GM18517 (cell line): ENCODE measurements at regions not wholly inside any gene's neighbourhood (a gene's known extent, or its start where the extent isn't known, plus 50 kb on each side); places are given as distances from the start of the nearest gene placed in this dataset.

ENCODE experiments used
- ATAC-seq: cut with Tn5 transposase; IDR thresholded peaks from one replicate; pipeline ENCODE4 v1.9.1; 2021; ENCODE audit warnings: mild to moderate bottlenecking, moderate library complexity; ENCODE audit not compliant: unreplicated experiment

DNA sequence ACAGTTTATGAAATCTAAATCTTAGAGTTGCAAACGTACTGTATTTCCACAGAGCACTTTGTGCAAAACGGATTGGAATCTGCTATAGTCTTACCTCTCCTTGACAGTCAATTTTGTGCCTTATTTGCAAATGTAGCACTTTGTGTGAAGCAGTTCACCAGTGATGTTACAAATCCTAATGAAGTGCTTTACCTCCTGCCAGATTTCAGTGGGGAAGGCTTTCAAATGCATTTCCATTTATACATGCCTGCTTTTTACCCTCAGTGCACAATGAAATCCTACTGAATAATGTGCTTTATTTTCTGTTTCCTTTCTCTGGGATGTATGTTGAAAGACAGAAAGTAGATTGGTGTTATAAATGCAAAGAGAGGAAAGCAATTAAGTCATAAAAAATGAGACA, 2141.6 kb upstream of the C9orf72 start:
- no peak for ATAC-seq

DNA sequence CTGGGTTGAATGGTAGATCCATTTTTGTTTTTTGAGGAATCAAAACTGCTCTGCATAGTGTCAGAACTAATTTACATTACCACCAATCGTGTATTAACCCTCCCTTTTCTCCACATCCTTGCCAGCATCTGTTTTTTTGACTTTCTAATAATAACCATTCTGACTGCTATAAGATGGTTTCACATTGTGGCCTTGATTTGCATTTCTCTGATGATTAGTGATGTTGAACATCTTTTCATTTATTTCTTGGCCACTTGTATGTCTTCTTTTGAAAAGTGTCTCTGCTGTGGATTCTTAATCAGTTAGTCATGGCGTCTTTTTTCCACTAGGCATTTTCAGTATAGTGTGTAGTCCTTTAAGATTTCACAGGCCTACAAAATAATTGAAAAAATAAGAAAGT, 2144.3 kb upstream of the C9orf72 start:
- no peak for ATAC-seq

DNA sequence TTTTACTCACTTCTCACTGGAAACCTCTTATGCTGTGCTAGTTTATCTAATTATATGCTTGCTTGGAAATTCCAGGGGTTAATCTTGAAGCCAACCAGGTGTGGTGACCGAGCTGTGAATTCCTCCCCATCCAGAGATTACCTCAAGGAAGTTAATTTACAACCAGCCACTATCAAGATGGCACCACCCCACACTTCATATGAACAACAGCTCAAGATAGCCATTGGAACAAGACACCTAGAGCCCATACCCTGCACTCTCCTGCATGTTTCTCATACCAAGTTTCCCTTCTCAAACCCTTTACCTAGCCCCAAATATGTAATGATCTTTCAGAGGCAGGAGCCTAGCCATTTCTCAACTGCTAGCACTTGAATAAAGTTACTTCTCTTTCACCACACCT, 2156.9 kb upstream of the C9orf72 start:
- no peak for ATAC-seq

DNA sequence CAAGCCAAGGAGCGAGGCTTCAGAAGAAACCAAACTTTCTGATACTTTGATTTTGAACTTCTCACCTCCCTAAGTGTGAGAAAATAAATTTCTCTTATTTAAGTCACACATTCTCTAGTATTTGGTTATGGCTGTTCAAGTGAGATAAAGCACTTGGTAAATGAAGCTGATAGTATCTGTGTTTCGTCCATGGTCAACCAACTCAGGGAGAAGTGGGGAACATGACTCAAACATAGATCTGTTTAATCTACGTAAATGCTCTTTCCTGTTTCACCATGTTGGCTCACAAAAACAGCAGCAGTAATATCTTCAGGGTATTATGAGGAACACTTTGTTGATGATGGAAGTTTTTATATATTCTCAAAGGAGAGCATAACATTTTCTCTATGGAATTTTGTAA, 2167.2 kb upstream of the C9orf72 start:
- no peak for ATAC-seq

DNA sequence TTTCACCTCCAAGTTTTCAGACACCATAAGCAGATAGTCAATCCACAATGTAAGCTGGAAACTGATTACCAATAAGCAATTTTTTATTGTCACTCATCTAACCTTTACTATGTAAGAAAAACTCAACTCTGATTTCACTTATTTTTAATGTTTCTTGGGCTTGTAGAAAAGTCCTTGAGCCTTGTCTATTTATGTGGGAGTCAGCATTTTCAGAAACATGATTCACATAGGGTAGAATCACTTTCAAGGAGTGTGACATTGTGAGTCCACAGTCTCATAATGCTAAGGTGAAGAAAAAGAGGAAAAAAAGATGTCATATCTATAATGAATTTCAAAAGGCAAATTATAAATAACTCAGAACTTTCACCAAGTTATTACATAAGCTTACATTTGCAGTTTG, 2167.9 kb upstream of the C9orf72 start:
- no peak for ATAC-seq

DNA sequence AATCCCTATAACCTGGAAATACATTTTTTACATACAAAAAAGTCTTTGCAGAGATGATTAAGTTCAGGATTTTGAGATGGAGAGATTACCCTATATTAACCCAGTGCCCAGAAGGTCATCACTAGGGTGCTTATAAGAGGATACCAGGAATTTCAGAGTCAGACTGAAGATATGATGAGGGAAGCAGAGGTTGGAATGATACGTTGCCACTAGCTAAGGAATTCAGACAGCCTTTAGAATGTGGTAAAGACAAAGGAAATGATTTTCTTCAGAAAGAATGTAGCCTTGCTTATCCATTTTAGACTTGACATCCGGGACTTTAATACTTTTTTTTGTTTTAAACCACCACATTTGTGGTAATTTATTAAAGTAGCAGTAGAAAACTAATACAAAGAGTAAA, 2176.8 kb upstream of the C9orf72 start:
- no peak for ATAC-seq

DNA sequence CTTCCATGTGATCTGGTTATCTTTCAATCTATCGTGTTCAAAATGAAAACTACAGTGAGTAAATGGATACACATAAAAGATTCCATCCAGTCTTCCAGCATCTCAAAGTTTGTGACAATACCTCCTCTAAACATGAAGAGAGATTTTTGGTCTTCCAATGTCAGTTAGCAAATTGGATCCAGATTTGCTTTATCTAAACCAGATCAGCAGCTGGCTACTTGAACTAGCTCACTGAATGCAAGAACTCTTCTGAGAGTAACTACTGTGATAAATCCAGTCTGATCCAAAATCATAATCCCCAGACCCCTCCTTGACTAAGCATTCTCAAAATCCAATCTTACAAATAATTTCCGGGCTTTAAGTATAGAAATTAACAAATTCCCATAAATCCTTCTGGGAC, 2177.9 kb upstream of the C9orf72 start:
- ATAC-seq: no peak

DNA sequence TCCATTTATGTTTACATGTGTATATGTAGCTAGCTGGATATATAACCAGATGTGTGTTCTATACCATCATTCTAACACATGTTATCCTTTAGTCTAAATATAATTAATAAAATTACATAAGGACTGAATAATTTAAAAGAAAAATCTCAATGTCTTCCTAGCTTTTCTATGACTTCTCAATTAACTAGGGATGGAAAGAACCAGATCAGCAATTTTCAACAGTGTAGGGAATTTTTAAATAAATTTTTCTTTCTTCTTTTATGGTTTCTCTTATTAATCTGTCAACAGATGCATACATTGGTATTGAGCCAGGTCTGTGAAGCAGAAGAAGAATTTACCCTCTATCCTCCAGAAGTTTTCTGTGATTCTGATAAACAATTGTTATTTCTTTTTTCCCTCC, 2180.4 kb upstream of the C9orf72 start:
- no peak for ATAC-seq

DNA sequence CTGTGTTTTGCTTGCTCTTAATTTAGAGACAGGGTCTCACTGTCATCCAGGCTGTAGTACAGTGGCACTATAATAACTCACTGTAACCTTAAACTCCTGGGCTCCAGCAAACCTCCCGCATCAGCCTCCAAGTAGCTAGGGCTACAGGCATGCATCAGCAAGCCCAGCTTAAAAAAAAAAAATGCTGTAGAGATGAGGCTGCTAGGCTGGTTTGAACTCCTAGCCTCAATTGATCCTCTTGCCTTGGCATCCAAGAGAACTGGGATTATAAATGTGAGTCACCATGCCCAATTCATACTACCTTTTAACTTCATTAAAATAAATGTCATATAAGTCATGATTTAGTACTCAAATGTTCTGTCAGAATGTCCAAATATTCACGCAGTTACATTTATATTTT, 2195.7 kb upstream of the C9orf72 start:
- ATAC-seq: no peak

DNA sequence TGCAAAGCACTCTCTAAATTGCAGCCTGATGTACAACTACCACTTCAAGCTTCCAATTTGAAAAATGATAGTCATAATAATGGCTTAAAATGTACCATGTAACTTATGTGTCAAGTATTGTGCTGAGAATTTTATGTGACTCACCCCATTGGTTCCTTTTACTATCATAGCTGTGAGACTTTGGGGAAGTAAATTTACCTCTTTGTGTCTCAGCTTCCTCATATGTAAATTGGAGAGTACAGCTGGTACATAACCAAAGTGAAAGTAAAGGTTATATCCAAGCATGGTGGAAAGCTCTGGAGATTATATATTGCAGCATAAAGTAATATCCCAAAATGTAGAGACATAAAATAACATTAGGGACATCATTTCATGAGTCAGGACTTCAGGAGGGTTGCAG, 2200.4 kb upstream of the C9orf72 start:
- ATAC-seq: no peak

DNA sequence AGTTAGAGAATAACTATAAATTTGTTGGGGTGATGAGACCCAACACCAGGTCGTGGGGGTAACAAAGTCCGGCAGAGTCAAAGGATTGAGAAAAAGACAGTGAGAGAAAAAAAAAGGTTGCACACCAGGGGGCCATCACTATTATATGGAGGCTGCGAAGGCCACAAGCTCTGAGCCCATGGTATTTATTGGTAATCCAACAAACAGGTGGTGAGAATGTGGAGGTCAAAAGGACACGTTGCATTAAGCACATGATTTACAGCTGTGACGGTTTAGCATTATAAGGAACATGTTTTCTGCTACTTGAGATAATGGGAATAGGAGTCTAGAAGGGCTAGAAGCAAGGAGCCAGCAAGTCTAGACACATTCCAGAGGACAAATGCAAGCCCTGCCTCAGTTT, 2202.2 kb upstream of the C9orf72 start:
- ATAC-seq: no peak

DNA sequence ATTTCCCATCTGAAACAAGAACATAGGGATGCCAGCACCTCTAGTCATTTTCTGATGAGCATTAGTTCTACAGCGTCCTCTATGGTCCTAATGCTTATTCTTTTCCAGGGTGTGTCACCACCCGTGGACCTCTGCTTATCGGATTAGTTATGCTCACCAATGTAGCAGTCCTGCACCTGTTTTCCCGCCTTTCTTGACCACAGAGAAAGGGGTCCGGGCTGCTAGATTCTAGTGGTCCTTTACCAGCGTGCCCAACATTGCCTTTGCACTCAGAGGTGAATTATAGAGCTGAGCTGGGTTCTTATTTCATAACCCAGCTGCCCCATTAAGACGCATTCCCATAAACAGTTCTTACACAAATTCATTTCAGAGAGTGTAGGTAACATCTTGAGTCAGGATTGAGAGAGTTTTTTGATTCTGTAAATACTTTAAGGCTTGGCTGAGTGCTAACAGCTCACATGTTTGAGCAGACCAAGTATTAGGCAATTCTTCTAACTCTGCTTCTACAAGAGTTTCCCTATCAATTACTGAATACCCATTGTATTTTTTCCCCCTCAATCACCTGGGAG, 2205.1 kb upstream of the C9orf72 start:
- ATAC-seq: no peak

DNA sequence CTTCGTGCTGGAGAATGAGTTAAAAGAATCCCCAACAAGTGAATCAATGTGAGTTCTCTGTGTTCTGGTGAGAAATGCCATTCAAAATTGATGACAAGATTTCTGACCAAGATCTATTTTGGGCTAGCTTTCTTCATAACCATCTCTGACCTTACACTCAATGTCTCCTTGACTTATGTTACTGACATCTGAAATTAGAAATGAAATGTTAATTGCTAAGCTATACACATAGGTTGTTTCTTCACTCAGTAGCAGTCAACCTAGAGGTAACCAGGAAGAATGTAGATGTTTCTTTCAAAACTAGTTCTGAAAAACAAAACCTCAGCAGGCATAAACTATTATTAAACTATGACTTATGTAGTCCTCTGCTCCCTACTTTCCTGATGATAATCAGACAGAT, 2220.7 kb upstream of the C9orf72 start:
- ATAC-seq: no peak

DNA sequence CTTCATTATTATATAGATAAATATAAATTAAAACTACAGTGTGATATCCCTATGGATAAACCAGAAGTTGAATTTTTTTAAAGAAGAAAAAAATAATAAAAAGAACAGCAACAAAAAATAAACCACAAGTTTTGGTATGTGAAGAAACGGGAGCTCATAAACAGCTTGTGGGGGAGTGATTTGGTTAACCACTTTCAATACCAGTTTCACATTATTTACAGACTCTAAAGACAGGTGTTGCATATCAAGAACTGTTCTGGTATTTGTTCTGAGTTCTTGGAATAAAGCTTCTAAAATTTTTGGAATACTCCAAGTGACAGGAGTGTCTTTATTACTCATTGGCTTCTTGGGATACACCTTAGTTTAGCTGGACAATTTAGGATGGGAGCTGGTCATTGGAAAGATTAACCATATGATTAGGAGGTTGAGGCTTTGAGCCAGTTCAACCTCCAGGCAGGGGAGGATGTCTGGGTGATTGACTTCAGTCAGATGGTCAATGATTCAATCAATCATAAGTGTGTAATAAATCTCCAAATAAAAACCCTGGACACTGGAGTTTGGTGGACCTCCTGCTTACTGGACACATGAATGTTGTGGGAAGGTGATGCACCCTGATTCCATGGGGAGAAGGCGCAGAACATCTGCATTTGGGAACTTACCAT, 2223.1 kb upstream of the C9orf72 start:
- ATAC-seq: peak; percentile 85

DNA sequence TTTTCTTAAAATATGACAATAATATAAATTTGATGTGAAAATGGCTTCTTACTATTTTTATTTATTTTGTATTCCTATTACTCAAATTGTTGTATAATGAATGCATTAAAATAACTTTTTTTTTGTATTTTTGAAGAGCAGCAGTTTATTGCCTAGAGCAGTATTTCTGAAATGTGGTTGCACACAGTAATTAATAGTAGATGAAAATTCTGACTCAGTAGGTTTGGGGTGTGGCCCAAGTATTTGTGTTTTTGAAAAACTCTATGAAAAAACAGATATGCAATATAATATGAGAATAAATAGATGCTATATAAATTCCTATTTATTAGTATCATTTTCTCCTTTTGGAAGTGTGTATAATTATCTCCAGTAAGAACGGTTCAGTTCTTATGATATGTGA, 2225.3 kb upstream of the C9orf72 start:
- ATAC-seq: no peak

DNA sequence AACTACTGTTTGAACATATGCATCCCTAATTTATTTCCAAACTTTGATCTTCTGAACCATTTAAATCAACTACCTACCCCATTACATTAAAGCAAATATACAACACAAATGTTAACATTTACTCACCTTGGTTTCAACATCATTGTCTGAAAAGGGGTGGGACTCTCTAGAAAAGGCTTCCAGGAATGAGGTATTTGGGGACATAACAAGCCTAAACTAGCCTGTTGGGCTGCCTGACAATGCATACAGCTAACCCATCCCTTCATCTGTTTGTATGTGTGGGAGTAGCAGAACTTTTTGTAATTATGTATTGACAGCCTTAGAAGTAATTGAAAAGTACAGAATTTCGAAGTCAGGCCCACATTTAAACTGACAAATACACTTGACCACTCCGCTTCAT, 2225.9 kb upstream of the C9orf72 start:
- no peak for ATAC-seq

DNA sequence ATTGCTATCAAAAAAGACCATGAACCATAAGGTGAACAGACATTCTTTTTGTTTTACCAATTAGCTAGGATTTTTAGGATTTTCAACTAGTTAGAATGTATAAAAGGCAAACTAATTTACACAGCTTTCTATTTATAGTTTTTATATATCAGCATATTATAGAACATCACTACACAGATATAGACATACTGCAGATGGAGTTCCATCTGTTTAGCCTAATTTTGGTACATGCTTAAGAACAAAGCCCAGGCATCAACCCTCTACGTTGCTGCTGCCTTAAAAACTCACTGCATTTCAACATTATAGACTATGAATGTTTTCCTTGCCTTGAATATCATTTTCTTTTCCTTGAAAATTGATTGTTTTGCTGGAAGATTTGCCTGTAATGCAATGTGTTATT, 2227.5 kb upstream of the C9orf72 start:
- no peak for ATAC-seq

DNA sequence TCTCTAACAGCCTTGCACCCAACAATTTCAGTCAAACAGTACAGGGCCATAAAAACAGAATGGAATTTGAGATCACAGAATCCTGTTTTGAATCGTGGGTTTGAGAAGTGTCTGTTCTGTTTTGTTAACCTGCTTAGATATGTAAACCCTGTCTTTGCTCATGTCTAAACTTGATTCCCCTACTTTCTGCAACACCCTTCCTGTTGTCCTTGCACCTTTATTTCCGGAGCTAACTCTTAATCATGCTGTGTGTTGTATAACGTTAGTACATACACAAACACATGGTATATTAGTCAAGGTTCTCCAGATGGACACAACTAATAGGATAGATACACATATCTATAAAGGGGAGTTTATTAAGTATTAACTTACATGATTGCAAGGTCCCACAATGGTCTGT, 2229.2 kb upstream of the C9orf72 start:
- ATAC-seq: no peak

DNA sequence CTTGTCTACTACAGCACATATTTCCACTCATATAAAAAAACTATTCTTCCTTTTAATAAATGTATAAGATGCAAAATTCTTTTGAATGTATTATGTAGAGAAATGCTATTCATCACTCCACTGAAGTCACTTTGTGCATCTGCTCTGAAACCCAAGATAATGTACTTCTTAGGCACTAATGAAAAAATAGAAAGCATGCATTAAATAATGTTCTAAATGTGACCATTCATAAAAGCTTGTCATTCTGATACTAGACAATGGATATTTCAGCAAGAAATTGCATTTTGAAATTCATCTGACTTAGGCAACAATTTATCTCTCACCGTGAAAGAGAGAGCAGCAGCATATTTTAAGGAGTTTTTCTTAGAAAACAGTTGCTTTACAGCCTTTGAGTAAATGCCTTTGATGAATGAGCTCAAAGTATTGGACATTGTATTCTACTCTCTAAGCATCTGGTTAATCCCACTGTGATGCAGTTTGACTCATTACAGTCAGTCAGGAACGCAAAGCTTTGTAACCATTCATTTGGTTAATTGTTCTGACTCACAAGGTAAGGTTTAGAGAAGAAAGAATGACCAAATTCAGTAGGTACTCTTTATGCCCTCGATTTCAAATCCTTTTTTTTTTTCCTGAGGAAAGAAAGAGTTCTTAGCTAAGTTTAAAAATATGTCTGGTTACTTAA, 2233.8 kb upstream of the C9orf72 start:
- no peak for ATAC-seq

DNA sequence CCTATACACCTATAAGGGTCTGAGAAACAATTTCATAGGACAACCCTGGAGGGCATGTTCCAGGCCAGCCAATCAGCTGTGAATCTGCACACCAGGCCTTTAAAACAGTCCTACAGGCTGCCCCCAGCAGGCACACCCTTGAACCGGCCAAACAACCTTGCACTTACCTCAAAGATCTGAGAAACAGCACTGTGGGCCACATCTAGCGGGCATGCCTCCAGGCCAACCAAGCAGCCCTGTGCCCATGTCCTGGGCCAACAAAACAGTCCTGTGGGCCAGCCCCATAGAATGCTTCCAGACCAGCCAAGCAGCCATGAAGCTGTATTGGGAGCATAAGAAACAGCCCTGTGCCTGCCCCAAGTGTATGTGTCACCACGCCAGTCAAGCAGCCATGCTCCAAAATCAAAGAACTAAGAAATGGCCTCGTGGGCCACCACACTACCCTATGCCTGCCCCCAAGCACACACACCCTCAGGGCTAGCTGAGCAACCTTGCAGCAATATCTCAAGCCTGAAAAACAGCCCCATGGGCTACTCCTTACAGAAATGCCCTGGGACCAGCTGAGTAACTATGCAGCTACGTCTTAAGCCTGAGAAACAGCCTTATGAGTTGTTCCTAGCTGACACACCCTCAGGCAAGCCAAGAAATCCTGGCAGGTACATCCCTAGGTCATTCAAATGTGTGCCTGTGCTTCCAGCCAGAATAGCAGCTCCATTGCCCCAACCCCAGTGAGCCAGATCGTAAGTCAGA, 2243.8 kb upstream of the C9orf72 start:
- no peak for ATAC-seq

DNA sequence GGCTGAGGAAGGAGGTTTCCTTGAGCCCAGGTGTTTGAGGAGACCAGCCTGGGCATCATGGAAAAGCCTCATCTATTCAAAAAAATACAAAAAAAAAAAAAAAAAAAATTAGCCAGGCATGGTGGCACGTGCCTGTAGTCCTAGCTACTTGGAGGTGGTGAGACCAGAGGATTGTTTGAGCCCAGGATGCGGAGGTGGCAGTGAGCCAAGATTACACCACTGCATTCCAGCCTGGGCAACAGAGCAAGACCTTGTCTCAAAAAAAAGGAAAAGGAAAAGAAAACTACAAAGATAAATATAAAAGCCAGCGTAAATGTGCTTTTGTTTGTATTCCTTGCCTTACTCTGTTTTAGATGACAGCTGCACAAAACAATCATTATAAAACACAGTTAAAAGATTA, 2249.2 kb upstream of the C9orf72 start:
- no peak for ATAC-seq

DNA sequence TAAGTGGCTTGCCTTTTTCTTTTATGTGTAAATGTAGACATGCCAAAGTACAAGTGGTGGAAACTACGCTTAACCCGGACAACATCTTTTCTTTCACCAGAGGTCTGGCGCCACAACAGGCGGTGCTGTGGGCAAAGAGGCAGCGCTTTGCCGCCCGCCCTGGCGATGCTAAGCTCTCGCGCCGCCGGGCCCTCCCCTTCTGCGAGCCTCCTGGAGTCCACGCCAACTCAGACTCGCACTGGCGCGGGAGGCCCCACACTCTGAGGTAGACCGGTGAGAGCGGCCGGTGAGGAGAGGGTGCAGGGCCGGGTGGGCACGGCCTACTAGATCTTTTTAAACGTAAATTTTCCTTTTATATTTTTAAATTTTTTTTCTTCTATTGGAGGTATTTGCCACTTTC, 2253.1 kb upstream of the C9orf72 start:
- ATAC-seq: no peak
